Fibroblast of lung (primary cell): ENCODE measurements at regions not wholly inside any gene's neighbourhood (a gene's known extent, or its start where the extent isn't known, plus 50 kb on each side); places are given as distances from the start of the nearest gene placed in this dataset.
"Not testable (repeated sequence)": the region's sequence is repeated elsewhere in the genome, so short reads cannot be mapped to it uniquely, and the experiment has no call there.

Experiments
- DNase-seq, 2 donors: peaks; one replicate each; pipeline versions ENCODE4 v3.0.0 to v3.0.0-alpha.2; 2010; ENCODE audit warnings: low read depth in 2 of 2
- H2AFZ ChIP-seq: 2 replicates; pipeline ENCODE4 v1.5.1; 2012; ENCODE audit warnings: low read length, control low read depth, inconsistent platforms
- H3K27ac ChIP-seq: 2 replicates; pipeline ENCODE4 v1.5.1; 2011; ENCODE audit warnings: low read length, control low read depth; ENCODE audit not compliant: insufficient read depth
- H3K27me3 ChIP-seq: 2 replicates; pipeline ENCODE4 v1.5.1; 2011; ENCODE audit warnings: mild to moderate bottlenecking, low read length; ENCODE audit not compliant: control insufficient read depth, insufficient read depth
- H3K36me3 ChIP-seq: 2 replicates; pipeline ENCODE4 v1.5.1; 2011; ENCODE audit warnings: low read length; ENCODE audit not compliant: control insufficient read depth, insufficient read depth
- H3K4me1 ChIP-seq: 2 replicates; pipeline ENCODE4 v1.5.1; 2011; ENCODE audit warnings: low read length; ENCODE audit not compliant: control insufficient read depth, insufficient read depth; ENCODE audit errors: extremely low read depth
- H3K4me2 ChIP-seq: 2 replicates; pipeline ENCODE4 v1.5.1; 2011; ENCODE audit warnings: low read length, control low read depth; ENCODE audit not compliant: insufficient read depth; ENCODE audit errors: extremely low read depth
- H3K4me3 ChIP-seq, 4 experiments: fragments of 200-600 bp in 1 of 4; sonication (generic) in 1 of 4; replicated peaks in 1 of 4; 2 replicates each; pipeline ENCODE4 v1.5.1; 2011 to 2016; ENCODE audit warnings: low read length in 4 of 4, low read depth in 3 of 4, mild to moderate bottlenecking in 3 of 4, control low read depth in 2 of 4, inconsistent platforms in 1 of 4, mixed read lengths in 1 of 4; ENCODE audit not compliant: insufficient read depth in 1 of 4; ENCODE audit errors: control extremely low read depth in 1 of 4
- H3K79me2 ChIP-seq: 2 replicates; pipeline ENCODE4 v1.5.1; 2012; ENCODE audit warnings: mild to moderate bottlenecking, low read length, inconsistent platforms; ENCODE audit not compliant: control insufficient read depth, insufficient read depth
- H3K9ac ChIP-seq: 2 replicates; pipeline ENCODE4 v1.5.1; 2011; ENCODE audit warnings: mild to moderate bottlenecking, low read length, control low read depth; ENCODE audit not compliant: insufficient read depth
- H3K9me3 ChIP-seq: 2 replicates; pipeline ENCODE4 v1.5.1; 2012; ENCODE audit warnings: low read depth, low read length; ENCODE audit not compliant: control insufficient read depth, insufficient read depth
- H4K20me1 ChIP-seq: 2 replicates; pipeline ENCODE4 v1.5.1; 2011; ENCODE audit warnings: low read length; ENCODE audit not compliant: control insufficient read depth, insufficient read depth; ENCODE audit errors: extremely low read depth
- EZH2 ChIP-seq: IDR thresholded peaks from 2 replicates; pipeline ENCODE4 v1.5.1; 2012; ENCODE audit warnings: low read length, control low read depth, mild to moderate bottlenecking; ENCODE audit errors: missing control alignments
- TF ChIP-seq, protein P1 (sequence below), 2 donors: IDR thresholded peaks in 1 of 2; conservative IDR thresholded peaks in 1 of 2; 1 replicate in 1 of 2; 2 replicates in 1 of 2; pipeline ENCODE4 v1.5.1; 2011 to 2012; ENCODE audit warnings: low read length in 2 of 2, control low read depth in 1 of 2, inconsistent platforms in 1 of 2, low read depth in 1 of 2, mild to moderate bottlenecking in 1 of 2

DNA sequence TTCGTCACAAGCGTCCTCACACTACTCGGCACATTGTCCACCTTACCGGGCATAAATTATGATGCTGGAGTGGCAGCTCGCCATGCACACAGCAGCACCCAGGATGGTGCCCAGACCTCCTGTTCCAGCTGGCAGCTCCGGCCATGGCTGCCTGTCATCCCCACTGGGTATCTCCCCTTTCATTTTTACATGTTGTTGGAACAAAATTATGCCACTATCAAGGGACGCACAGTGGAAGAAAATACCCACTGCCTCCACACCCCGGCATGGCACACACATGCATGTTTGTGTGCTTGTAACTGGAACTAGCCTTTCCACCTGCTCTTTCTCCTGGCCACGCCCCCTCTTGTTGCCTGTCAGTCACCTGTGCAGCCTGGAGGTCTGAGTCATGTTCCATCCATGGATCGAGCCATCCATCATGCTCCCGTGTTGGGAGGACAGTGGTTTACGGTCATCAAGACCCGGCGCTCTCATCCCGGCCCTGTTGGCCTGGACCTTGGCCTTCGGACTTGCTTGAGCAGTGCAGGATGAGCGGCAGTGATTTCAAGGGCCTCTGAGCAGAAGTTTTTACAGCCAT is 1069.6 kb downstream of the BRD1 start:
- Histone ChIP-seq H3K36me3 (no peaks in the 10 kb centered on the region), H2AFZ (no peak overlapping the region), H3K9ac (no peak overlapping the region), H3K9me3 (peaks cover 2% of the 10 kb centered on the region), H3K4me3 (no peak overlapping the region), H3K4me1 (no peaks in the 10 kb centered on the region), H3K4me2 (no peak overlapping the region), H3K27me3 (no peaks in the 10 kb centered on the region), H3K79me2 (no peaks in the 10 kb centered on the region), H3K27ac (no peak overlapping the region), H4K20me1 (no peaks in the 10 kb centered on the region)
- no peak for DNase-seq
- TF ChIP-seq EZH2 = no peak
- TF ChIP-seq, protein P1, sequence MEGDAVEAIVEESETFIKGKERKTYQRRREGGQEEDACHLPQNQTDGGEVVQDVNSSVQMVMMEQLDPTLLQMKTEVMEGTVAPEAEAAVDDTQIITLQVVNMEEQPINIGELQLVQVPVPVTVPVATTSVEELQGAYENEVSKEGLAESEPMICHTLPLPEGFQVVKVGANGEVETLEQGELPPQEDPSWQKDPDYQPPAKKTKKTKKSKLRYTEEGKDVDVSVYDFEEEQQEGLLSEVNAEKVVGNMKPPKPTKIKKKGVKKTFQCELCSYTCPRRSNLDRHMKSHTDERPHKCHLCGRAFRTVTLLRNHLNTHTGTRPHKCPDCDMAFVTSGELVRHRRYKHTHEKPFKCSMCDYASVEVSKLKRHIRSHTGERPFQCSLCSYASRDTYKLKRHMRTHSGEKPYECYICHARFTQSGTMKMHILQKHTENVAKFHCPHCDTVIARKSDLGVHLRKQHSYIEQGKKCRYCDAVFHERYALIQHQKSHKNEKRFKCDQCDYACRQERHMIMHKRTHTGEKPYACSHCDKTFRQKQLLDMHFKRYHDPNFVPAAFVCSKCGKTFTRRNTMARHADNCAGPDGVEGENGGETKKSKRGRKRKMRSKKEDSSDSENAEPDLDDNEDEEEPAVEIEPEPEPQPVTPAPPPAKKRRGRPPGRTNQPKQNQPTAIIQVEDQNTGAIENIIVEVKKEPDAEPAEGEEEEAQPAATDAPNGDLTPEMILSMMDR (conservative IDR thresholded peaks at IDR 0.05 in 1 of 2, IDR thresholded peaks at IDR 0.05 in 1 of 2; ENCODE audit: low read depth in 1 of 2, low read length in 2 of 2) = no peak

DNA sequence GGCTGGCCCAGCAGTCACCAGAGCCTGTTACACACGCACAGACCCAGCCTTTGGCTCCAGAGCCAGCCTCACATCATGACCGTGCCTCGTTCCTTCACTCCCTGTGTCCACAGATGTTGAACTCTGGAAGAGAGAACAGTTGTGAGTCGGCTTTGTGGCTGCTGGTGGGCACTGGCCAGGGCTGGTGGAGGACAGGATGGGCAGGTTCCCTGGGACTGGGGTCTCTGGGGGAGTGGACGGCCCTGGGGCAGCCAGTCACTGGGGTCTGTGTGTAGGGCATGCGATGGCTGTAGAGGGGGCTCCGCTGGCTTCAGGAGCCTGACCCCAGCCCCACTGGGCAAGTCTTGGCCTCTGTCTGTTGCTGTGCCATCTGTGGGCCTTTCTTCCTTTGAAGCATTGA is 1070.1 kb downstream of the BRD1 start:
- no peak for DNase-seq
- H3K27ac ChIP-seq = no peak overlapping the region
- no peaks in the 10 kb centered on the region for H3K4me1 ChIP-seq
- H3K27me3 ChIP-seq = no peaks in the 10 kb centered on the region
- peaks cover 2% of the 10 kb centered on the region for H3K9me3 ChIP-seq
- no peak overlapping the region for H3K4me3 ChIP-seq
- no peaks in the 10 kb centered on the region for H3K36me3 ChIP-seq
- H4K20me1 ChIP-seq = no peaks in the 10 kb centered on the region
- H3K4me2 ChIP-seq = no peak overlapping the region
- no peak overlapping the region for H3K9ac ChIP-seq
- no peaks in the 10 kb centered on the region for H3K79me2 ChIP-seq
- TF ChIP-seq EZH2 = no peak
- TF ChIP-seq, protein P1 (conservative IDR thresholded peaks at IDR 0.05 in 1 of 2, IDR thresholded peaks at IDR 0.05 in 1 of 2; ENCODE audit: low read depth in 1 of 2, low read length in 2 of 2) = no peak
- no peak overlapping the region for H2AFZ ChIP-seq

DNA sequence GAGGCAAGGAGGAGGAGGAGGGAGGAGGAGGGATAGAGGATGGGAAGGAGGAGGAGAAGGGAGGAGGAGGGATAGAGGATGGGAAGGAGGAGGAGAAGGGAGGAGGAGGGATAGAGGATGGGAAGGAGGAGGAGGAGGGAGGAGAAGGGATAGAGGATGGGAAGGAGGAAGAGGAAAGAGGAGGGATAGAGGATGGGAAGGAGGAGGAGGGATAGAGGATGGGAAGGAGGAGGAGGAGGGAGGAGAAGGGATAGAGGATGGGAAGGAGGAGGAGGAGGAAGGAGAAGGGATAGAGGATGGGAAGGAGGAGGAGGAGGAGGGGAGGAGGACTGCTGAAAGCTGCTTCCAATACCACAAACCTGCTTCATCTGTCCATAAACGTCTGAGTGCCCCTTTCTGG is 1070.5 kb downstream of the BRD1 start:
- not testable (repeated sequence) for H3K4me3 ChIP-seq, H3K79me2 ChIP-seq, H4K20me1 ChIP-seq, H3K4me1 ChIP-seq, DNase-seq, H3K27me3 ChIP-seq, H2AFZ ChIP-seq, H3K9ac ChIP-seq, H3K4me2 ChIP-seq, H3K36me3 ChIP-seq, H3K9me3 ChIP-seq, H3K27ac ChIP-seq
